GM23248 (cell line): ENCODE measurements at regions not wholly inside any gene's neighbourhood (a gene's known extent, or its start where the extent isn't known, plus 50 kb on each side); places are given as distances from the start of the nearest gene placed in this dataset.

ENCODE experiments used
- EZH2 ChIP-seq: fragments of 200-600 bp; sonication (generic); IDR thresholded peaks from 2 replicates; pipeline ENCODE4 v1.6.1; 2018; ENCODE audit warnings: antibody characterized with exemption, mild to moderate bottlenecking; ENCODE audit not compliant: insufficient read depth, poor library complexity, severe bottlenecking
- EZH2phosphoT487 ChIP-seq: fragments of 200-600 bp; sonication (generic); IDR thresholded peaks from 2 replicates; pipeline ENCODE4 v1.6.1; 2018; ENCODE audit warnings: antibody characterized with exemption, moderate library complexity, mild to moderate bottlenecking, low read depth; ENCODE audit not compliant: insufficient read depth

- TF ChIP-seq EZH2 (no peak), EZH2phosphoT487 (no peak)
These were observed 146.5 kb upstream of the FERMT1 start for GRCh38 chr20:6269168-6269873.
